ENCODE measurements at regions not wholly inside any gene's neighbourhood (a gene's known extent, or its start where the extent isn't known, plus 50 kb on each side); places are given as distances from the start of the nearest gene placed in this dataset.
"Not testable (repeated sequence)": the region's sequence is repeated elsewhere in the genome, so short reads cannot be mapped to it uniquely, and the experiment has no call there.

DNA sequence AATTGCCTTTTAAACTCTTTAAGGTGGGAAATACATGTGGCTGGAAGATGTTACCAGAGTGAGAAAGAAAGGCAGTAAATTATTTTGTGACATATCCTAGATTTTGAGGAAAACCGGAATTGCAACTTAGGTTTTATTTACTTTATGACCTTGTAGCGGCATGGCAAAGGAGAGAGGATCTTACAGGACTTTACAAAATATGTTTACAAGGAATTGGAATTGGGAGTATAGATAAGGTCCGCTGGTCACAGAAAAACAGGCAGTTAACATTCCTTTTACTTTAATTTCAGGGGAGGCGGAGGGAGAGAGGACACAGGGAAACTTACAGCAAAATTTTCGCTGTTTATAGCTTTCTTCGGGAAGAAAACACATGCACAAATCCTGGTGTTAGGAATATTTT lies 784.2 kb upstream of the AGA start:
- in situ Hi-C loops (cut with HindIII; ENCODE audit: extremely low pct_ligation_motif_present, low pct_unique_long_range_greater_than_20kb); POLR2A ChIA-PET; DNase-seq (ENCODE audit: low spot score); H3K79me2 ChIP-seq (ENCODE audit: insufficient read depth, low read length); intact Hi-C loops (cut with micrococcal nuclease; ENCODE audit: unreplicated experiment); H3K4me1 ChIP-seq (ENCODE audit: insufficient read depth, low read length); H4K20me1 ChIP-seq (ENCODE audit: insufficient read depth, low read length); H3K4me2 ChIP-seq (ENCODE audit: low read depth, low read length); H3K9ac ChIP-seq (ENCODE audit: insufficient read depth, low read depth, low read length); H3K4me3 ChIP-seq (replicated peaks in 1 of 3; ENCODE audit: insufficient read depth in 1 of 3, low read depth in 2 of 3, low read length in 3 of 3); BruUV-seq (replicated peaks); H2AFZ ChIP-seq (ENCODE audit: low read length); CTCF ChIA-PET (ENCODE audit: low intra/inter-chr PET ratio, low total read pairs); ATAC-seq; H3K27me3 ChIP-seq (ENCODE audit: control insufficient read depth in 1 of 2, insufficient read depth in 2 of 2, low read length in 2 of 2); FAIRE-seq; H3K36me3 ChIP-seq (replicated peaks in 1 of 2; ENCODE audit: control insufficient read depth in 1 of 2, insufficient read depth in 2 of 2, low read length in 2 of 2); H3K27ac ChIP-seq (ENCODE audit: extremely low read length, insufficient read depth, low read length): not testable (repeated sequence)
- H3K9me3 ChIP-seq (ENCODE audit: low read length) = peaks cover 68% of the 10 kb centered on the region
- 2% methylated on average over 6 of the region's 6 CpGs for WGBS (ENCODE audit: low lambda C conversion rate)

DNA sequence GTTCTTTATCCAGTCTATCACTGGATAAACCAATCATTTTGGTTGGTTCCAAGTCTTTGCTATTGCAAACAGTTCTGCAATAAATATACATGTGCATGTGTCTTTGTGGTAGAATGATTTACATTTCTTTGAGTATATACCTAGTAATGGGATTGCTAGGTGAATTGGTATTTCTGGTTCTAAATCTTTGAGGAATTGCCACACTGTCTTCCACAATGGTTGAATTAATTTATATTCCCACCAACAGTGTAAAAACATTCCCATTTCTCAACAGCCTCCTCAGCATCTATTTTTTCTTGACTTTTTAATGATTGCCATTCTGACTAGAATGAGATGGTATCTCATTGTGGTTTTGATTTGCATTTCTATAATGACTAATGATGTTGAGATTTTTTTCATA lies 791.7 kb upstream of the AGA start:
- Histone ChIP-seq H3K36me3 (replicated peaks in 1 of 2; ENCODE audit: control insufficient read depth in 1 of 2, insufficient read depth in 2 of 2, low read length in 2 of 2) (no peaks in the 10 kb centered on the region), H3K4me1 (ENCODE audit: insufficient read depth, low read length) (no peaks in the 10 kb centered on the region), H3K27ac (ENCODE audit: extremely low read length, insufficient read depth, low read length) (no peak overlapping the region), H2AFZ (ENCODE audit: low read length) (no peak overlapping the region), H4K20me1 (ENCODE audit: insufficient read depth, low read length) (no peaks in the 10 kb centered on the region), H3K9me3 (ENCODE audit: low read length) (peaks cover 70% of the 10 kb centered on the region), H3K27me3 (ENCODE audit: control insufficient read depth in 1 of 2, insufficient read depth in 2 of 2, low read length in 2 of 2) (no peaks in the 10 kb centered on the region), H3K4me3 (replicated peaks in 1 of 3; ENCODE audit: insufficient read depth in 1 of 3, low read depth in 2 of 3, low read length in 3 of 3) (no peak overlapping the region), H3K4me2 (ENCODE audit: low read depth, low read length) (no peak overlapping the region), H3K9ac (ENCODE audit: insufficient read depth, low read depth, low read length) (no peak overlapping the region), H3K79me2 (ENCODE audit: insufficient read depth, low read length) (no peaks in the 10 kb centered on the region)
- intact Hi-C loops (cut with micrococcal nuclease; ENCODE audit: unreplicated experiment) = no loop called here
- ChIA-PET POLR2A (no interaction called here), CTCF (ENCODE audit: low intra/inter-chr PET ratio, low total read pairs) (no interaction called here)
- BruUV-seq (replicated peaks) = no TSS peak
- DNase-seq (ENCODE audit: low spot score) (no peak), FAIRE-seq (no peak), ATAC-seq (no peak)
- no peak for TF ChIP-seq NFAT5 (CRISPR knock-in tag; IDR thresholded peaks at IDR 0.05)
- TF ChIP-seq ZNF644 (CRISPR knock-in tag; IDR thresholded peaks at IDR 0.05; ENCODE audit: low read depth) = no peak
- TF ChIP-seq MAFK (conservative IDR thresholded peaks at IDR 0.05 in 1 of 2, IDR thresholded peaks at IDR 0.05 in 1 of 2; ENCODE audit: low read length in 2 of 2) = no peak
- no peak for TF ChIP-seq SRY (CRISPR knock-in tag; IDR thresholded peaks at IDR 0.05)
- no peak for TF ChIP-seq ZNF562 (CRISPR knock-in tag; IDR thresholded peaks at IDR 0.05; ENCODE audit: borderline replicate concordance)
- no peak for TF ChIP-seq ZNF614 (CRISPR knock-in tag; IDR thresholded peaks at IDR 0.05; ENCODE audit: borderline replicate concordance)
- in situ Hi-C loops (cut with HindIII; ENCODE audit: extremely low pct_ligation_motif_present, low pct_unique_long_range_greater_than_20kb) = no loop called here

All from HepG2 (cell line).